ENCODE measurements at regions not wholly inside any gene's neighbourhood (a gene's known extent, or its start where the extent isn't known, plus 50 kb on each side); places are given as distances from the start of the nearest gene placed in this dataset.

DNA sequence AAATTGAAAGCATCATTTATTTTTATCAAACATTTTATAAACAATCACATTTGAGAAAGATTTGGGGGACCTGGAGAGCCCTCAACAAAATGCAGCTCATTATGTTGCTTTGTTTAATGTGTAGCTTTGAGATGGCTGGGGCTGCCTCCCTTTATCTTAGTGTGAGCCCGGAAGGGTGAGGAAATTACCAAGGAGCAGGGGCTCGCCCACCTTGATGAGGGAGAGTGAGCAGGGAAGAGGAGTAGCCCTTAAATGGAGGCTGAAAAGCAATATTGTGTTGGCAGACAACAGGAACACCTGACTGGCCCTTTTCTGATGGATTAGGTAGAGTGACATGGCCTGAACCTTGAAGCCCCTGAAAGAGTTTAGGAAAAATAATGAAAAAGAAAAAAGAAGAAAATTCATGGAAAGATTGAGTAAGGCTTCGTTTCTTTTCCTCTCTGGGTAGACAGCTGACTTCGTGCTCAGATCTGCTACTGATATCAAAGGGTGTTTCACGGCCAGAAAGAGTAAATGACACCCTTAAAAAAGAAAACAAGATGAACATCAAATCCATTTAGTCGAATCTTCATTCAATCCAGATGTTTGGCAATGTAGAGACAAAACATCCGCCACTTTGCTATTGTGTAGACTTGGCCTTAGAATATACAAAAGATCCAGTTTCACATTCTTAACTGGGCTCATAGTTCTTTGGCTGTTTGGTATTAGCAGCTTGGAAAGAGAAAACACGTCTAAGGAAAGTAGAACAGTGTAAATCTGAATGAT is 206.5 kb upstream of the TCF4 start:
- POLR2A ChIA-PET = no interaction called here
- CTCF ChIA-PET = no interaction called here
- Histone ChIP-seq H3K36me3 (ENCODE audit: control insufficient read depth in 2 of 2, insufficient read depth in 1 of 2, low read length in 2 of 2) (peaks cover 0 to 6% of the 10 kb centered on the region in 2 experiments; a peak in 1 of 3 replicates), H3K9me3 (ENCODE audit: control insufficient read depth, insufficient read depth, low read depth, low read length) (no peaks in the 10 kb centered on the region), H3K4me3 (ENCODE audit: low read depth, low read length) (no peak overlapping the region), H3K4me1 (ENCODE audit: control insufficient read depth, insufficient read depth, low read length) (no peaks in the 10 kb centered on the region), H3K27ac (ENCODE audit: extremely low read depth, low read depth, low read length) (no peak overlapping the region)
- TF ChIP-seq, protein P1, sequence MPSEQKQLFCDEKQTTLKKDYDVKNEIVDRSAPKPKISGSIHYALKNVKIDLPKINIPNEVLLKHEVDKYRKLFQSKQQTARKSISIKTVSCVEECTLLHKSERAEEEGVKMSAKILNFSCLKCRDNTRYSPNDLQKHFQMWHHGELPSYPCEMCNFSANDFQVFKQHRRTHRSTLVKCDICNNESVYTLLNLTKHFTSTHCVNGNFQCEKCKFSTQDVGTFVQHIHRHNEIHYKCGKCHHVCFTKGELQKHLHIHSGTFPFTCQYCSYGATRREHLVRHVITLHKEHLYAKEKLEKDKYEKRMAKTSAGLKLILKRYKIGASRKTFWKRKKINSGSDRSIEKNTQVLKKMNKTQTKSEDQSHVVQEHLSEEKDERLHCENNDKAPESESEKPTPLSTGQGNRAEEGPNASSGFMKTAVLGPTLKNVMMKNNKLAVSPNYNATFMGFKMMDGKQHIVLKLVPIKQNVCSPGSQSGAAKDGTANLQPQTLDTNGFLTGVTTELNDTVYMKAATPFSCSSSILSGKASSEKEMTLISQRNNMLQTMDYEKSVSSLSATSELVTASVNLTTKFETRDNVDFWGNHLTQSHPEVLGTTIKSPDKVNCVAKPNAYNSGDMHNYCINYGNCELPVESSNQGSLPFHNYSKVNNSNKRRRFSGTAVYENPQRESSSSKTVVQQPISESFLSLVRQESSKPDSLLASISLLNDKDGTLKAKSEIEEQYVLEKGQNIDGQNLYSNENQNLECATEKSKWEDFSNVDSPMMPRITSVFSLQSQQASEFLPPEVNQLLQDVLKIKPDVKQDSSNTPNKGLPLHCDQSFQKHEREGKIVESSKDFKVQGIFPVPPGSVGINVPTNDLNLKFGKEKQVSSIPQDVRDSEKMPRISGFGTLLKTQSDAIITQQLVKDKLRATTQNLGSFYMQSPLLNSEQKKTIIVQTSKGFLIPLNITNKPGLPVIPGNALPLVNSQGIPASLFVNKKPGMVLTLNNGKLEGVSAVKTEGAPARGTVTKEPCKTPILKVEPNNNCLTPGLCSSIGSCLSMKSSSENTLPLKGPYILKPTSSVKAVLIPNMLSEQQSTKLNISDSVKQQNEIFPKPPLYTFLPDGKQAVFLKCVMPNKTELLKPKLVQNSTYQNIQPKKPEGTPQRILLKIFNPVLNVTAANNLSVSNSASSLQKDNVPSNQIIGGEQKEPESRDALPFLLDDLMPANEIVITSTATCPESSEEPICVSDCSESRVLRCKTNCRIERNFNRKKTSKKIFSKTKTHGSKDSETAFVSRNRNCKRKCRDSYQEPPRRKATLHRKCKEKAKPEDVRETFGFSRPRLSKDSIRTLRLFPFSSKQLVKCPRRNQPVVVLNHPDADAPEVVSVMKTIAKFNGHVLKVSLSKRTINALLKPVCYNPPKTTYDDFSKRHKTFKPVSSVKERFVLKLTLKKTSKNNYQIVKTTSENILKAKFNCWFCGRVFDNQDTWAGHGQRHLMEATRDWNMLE (tag by site-specific recombination; conservative IDR thresholded peaks at IDR 0.05; ENCODE audit: low read depth) = no peak
- TF ChIP-seq ZNF302 (tag by site-specific recombination; IDR thresholded peaks at IDR 0.05; ENCODE audit: low read depth) = no peak

DNA sequence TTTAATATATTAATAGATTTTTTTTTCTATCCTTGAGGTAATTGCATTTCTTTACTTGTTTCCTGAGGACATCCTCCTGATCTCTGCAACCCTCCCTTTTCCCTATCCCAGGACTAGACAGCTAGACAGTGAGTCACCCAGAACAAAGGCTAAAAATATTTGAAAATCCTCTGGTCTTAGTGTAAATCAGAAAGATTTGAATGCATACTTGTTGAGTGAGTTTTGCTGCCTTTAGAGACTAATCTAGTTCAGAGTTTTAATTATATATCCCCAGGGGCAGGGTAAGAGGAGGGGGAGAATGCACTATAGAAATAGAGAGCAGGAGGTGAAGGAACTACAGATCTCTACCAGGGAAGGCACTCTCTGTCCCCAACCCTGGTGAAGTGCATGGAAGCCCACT is 202.3 kb upstream of the TCF4 start:
- H3K4me1 ChIP-seq (ENCODE audit: control insufficient read depth, insufficient read depth, low read length) = no peaks in the 10 kb centered on the region
- POLR2A ChIA-PET = no interaction called here
- no peaks in the 10 kb centered on the region for H3K9me3 ChIP-seq (ENCODE audit: control insufficient read depth, insufficient read depth, low read depth, low read length)
- H3K36me3 ChIP-seq (ENCODE audit: control insufficient read depth in 2 of 2, insufficient read depth in 1 of 2, low read length in 2 of 2) = peaks cover 0 to 12% of the 10 kb centered on the region in 2 experiments; a peak in 1 of 3 replicates
- no peak overlapping the region for H3K4me3 ChIP-seq (ENCODE audit: low read depth, low read length)
- no peak overlapping the region for H3K27ac ChIP-seq (ENCODE audit: extremely low read depth, low read depth, low read length)
- CTCF ChIA-PET = interaction anchor here (0.6 kb wide), 2 partner anchors 45 to 352 kb away, joined by 3 read pairs; no protein-coding TSS in a partner anchor
- TF ChIP-seq ZNF391 (tag by site-specific recombination; IDR thresholded peaks at IDR 0.05; ENCODE audit: borderline replicate concordance, low read depth) (no peak), ZNF133 (tag by site-specific recombination; IDR thresholded peaks at IDR 0.05) (no peak), ZNF76 (tag by site-specific recombination; IDR thresholded peaks at IDR 0.05; ENCODE audit: borderline replicate concordance, low read depth) (no peak), ZNF510 (tag by site-specific recombination; IDR thresholded peaks at IDR 0.05; ENCODE audit: insufficient replicate concordance) (no peak), ZNF843 (tag by site-specific recombination; IDR thresholded peaks at IDR 0.05) (no peak), OVOL3 (tag by site-specific recombination; IDR thresholded peaks at IDR 0.05) (no peak), ZNF335 (tag by site-specific recombination; conservative IDR thresholded peaks at IDR 0.05) (no peak), SP2 (tag by site-specific recombination; IDR thresholded peaks at IDR 0.05) (no peak), SETDB1 (IDR thresholded peaks at IDR 0.05; ENCODE audit: insufficient read length, low read length) (no peak), ZNF19 (tag by site-specific recombination; IDR thresholded peaks at IDR 0.05; ENCODE audit: low read depth) (no peak), ZNF701 (tag by site-specific recombination; IDR thresholded peaks at IDR 0.05) (no peak), ZNF354C (tag by site-specific recombination; IDR thresholded peaks at IDR 0.05; ENCODE audit: borderline replicate concordance, low read depth) (no peak)
- TF ChIP-seq, protein P2, sequence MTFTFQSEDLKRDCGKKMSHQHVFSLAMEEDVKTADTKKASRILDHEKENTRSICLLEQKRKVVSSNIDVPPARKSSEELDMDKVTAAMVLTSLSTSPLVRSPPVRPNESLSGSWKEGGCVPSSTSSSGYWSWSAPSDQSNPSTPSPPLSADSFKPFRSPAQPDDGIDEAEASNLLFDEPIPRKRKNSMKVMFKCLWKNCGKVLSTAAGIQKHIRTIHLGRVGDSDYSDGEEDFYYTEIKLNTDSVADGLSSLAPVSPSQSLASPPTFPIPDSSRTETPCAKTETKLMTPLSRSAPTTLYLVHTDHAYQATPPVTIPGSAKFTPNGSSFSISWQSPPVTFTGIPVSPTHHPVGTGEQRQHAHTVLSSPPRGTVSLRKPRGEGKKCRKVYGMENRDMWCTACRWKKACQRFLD (tag by site-specific recombination; IDR thresholded peaks at IDR 0.05) = no peak
- TF ChIP-seq, protein P3, sequence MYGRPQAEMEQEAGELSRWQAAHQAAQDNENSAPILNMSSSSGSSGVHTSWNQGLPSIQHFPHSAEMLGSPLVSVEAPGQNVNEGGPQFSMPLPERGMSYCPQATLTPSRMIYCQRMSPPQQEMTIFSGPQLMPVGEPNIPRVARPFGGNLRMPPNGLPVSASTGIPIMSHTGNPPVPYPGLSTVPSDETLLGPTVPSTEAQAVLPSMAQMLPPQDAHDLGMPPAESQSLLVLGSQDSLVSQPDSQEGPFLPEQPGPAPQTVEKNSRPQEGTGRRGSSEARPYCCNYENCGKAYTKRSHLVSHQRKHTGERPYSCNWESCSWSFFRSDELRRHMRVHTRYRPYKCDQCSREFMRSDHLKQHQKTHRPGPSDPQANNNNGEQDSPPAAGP (tag by site-specific recombination; IDR thresholded peaks at IDR 0.05) = no peak
- TF ChIP-seq, protein P4, sequence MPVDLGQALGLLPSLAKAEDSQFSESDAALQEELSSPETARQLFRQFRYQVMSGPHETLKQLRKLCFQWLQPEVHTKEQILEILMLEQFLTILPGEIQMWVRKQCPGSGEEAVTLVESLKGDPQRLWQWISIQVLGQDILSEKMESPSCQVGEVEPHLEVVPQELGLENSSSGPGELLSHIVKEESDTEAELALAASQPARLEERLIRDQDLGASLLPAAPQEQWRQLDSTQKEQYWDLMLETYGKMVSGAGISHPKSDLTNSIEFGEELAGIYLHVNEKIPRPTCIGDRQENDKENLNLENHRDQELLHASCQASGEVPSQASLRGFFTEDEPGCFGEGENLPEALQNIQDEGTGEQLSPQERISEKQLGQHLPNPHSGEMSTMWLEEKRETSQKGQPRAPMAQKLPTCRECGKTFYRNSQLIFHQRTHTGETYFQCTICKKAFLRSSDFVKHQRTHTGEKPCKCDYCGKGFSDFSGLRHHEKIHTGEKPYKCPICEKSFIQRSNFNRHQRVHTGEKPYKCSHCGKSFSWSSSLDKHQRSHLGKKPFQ (tag by site-specific recombination; IDR thresholded peaks at IDR 0.05) = no peak
- TF ChIP-seq, protein P5, sequence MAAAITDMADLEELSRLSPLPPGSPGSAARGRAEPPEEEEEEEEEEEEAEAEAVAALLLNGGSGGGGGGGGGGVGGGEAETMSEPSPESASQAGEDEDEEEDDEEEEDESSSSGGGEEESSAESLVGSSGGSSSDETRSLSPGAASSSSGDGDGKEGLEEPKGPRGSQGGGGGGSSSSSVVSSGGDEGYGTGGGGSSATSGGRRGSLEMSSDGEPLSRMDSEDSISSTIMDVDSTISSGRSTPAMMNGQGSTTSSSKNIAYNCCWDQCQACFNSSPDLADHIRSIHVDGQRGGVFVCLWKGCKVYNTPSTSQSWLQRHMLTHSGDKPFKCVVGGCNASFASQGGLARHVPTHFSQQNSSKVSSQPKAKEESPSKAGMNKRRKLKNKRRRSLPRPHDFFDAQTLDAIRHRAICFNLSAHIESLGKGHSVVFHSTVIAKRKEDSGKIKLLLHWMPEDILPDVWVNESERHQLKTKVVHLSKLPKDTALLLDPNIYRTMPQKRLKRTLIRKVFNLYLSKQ (tag by site-specific recombination; IDR thresholded peaks at IDR 0.05; ENCODE audit: borderline replicate concordance) = no peak
